GM18873 (cell line): ENCODE measurements at regions not wholly inside any gene's neighbourhood (a gene's known extent, or its start where the extent isn't known, plus 50 kb on each side); places are given as distances from the start of the nearest gene placed in this dataset.

Experiments
- ATAC-seq: cut with Tn5 transposase; IDR thresholded peaks from one replicate; pipeline ENCODE4 v1.9.1; 2021; ENCODE audit warnings: mild to moderate bottlenecking, moderate library complexity, moderate number of reproducible peaks; ENCODE audit not compliant: unreplicated experiment, low FRiP score

DNA sequence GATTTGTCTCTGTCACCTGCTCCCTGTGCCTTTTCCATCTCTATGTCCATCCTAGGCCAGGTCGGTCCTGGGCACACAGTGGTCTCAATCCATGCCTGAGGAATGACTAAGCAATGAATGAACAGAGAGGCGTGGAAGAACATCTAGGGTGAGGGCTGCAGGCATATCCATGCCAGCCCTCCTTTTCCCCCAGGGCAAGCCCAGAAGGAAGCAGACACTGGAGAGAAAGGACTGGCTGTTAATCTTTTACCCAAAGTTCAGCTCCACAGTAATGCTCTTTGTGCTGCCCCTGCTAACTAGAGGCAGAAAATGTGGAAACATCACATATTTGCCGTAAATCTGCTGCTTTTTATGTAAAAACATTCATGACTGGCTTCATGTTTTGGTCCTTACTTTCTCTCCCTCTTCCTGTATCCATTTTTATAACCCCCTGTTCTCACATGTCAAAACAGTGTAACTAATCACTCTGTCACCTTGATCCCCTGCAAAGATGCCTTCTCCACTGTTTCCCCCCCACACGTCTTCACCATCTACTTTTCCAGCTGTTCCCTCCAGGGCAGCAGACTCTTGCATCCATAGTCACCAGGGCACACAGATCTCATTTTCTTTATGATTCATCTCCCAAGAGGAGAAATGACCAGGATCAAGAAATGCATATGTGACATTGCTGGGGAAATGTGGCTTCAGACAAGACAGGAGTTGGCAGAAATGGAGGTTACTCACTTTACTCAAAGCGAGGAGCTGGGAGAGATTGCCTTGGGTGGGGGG lies 166.4 kb upstream of the PROX1 start:
- ATAC-seq, result no peak

DNA sequence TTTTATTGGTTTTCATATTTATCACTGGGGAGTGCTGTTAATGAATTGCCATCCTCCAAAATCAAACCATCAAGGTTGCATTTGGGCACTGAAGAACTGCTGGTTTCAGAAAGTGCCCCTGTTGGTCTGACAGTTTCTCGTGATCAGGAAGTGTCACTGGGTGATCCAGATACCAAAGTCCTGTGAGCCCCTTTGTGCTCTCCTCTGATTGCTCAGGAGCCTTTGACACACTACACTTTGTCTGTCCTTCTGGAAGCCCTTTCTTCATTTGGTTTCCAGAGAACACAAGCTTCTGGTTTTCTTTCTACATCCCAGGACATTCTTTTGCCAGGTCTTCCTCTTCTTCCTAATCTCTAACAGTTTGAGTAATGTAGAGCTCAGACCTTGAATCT lies 165.8 kb upstream of the PROX1 start:
- ATAC-seq, result no peak

DNA sequence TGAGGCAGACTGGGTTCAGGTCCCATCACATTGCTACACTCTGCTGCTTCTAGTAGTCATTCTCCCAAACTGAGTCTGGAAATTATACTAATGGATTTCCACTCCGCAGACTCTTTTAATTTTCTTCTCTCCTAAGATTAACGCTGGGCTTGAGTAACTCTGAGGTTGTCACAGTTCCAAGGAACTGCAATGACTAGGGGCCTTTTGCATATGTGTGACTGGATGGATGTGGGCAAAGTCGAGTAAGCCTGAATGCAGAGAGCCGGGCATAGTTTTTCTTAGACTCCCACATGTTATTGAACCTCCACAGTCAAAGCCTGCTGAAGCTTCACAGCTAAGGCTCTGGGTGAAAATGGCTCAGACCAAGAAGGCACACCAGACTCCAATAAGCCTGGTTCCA lies 160.9 kb upstream of the PROX1 start:
- no peak for ATAC-seq

DNA sequence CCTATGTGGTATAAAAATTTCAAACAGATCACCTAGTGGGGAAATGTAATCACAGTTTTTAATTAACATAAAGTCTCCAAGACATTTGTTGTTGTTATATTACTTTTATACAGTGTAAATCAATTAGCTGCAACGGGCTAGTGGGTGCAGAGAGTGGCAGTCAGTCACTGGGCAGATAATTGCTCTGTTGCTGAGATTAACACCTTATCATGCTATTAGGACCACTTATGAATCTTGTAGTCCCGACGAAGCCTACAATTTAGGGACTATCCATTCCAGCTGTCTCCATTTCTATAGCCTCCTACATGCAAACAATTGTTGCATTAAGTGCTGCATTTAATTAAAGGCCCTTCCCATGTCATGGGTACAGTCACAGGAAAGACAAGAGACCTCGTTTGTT lies 158.9 kb upstream of the PROX1 start:
- no peak for ATAC-seq

DNA sequence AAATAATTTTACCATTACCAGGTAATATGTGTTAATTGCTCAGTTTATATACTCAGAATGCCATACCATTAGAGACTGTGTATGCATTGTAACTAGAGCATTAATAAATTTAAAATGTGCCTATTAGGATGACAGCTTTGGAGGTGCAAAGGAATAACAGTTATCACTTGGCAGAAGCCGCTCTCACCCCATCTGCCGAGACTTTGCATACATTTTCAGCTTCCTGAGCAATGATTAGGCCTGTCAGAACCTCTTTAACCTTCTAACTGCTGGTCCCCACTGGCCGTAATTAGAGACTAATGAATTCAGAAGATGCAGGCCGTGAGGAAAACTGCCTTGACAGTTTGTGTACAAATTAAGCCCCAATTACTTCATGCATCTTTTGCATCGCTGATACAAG lies 158.0 kb upstream of the PROX1 start:
- ATAC-seq, result no peak

DNA sequence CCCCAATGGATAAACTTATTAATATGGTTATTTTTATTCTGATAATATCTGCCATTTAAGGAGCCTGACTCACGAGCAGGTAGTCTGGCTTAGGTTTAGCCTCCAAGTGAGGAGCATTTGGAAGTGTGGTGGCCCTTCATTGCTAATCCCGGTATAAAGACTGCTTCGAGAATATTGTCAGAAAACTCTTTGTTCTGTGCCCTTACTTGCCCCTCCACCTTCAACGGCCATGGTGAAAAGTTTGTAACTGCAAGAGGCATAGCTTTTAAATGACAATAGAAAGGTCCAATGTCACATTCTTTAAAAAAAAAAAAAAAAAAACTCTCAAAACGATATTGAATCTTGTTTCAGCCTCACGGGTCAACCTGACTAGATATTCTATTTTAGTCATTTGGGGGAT lies 157.4 kb upstream of the PROX1 start:
- ATAC-seq, result no peak

DNA sequence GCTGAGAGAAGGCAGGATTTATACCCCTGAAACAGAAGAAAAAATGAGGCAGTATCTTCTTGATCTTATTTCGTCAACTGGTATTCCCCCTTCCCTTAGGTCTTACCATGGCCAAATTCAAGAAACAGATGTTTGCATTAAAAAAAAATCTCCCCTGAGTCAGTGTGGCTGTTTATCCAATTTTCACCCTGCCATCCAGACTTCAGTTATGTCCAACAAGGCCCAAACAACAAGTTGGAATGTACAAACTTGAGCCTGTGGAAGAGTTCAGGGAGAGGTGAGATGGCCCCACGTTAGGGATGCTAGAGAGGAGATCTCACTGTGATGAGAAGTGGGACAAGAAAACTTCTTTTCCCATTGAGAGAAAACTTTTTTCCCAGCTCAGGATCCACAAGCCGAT lies 147.2 kb upstream of the PROX1 start:
- ATAC-seq, result no peak

DNA sequence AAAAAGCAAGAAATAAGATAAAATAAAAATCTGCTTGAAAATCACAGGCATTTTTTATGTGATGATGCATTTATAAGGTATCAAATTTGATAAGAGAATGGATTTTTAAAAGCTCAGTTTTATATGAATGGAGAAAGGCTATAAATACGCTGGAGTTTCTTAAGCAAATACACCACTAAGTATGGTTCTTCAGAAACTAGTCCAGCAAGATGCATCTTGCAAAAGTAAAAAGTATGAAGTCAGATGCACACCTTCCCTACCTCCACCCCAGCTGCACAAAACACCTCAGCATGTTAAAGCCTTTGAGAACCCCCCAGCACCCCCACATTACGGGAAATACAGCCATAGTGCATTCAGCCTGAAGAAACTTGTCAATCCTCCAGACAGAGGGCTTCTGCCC lies 143.1 kb upstream of the PROX1 start:
- ATAC-seq, result no peak

DNA sequence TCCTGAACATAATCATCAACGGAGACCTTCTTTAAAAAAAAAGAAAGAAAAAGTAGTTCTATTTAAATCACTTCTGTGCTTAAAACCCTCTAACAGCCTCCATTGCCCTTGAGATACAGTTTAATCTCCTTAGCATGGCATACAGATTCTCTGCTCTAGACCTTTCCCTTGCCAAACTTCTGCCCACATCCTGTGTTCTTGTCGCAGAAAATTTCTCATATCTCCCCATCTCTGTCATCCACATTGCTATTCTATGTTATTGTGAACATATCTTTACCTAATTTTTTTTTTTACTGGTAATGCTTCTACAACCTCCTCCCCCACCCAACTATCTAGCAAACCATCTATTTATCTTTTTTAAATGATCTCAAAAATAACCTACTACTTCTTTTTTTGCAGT lies 135.7 kb upstream of the PROX1 start:
- no peak for ATAC-seq

DNA sequence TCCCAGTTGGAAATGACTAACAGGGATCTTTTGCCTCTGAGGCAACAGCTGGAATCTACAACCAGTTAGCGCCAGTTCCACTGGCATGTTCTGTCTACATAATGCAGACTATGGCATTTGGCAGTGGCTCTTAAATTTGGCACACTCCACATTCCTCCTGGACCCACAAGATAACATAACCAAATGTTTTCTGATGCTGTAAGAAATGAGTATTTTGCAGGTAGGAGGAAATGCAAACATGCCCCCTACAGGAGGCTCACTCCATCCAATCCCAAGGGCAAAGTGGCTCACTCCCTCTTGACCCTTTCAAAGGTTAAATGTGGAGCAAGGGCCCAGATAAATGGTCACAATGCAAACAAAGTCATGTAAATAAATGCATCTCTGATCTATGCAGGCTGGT lies 129.2 kb upstream of the PROX1 start:
- no peak for ATAC-seq

DNA sequence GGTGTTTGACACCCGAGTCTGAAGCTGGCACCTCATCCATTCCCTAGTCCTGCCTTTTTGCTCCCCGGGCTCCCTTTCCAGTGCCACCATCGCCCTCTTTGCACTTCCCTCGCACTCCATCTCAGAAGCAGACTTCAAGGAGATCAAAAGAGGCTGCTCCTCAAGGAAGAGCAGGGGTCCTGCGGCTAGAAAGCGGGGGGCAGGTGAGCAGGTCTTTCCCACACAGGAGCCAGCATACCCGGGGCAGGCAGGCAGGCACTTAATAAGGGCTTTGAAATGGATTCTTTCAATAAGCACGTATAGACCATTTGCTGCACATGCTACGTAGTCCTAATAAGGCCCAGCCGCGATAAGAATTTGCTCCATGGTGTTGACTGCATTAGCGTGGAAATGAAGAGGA lies 125.9 kb upstream of the PROX1 start:
- ATAC-seq, result no peak

DNA sequence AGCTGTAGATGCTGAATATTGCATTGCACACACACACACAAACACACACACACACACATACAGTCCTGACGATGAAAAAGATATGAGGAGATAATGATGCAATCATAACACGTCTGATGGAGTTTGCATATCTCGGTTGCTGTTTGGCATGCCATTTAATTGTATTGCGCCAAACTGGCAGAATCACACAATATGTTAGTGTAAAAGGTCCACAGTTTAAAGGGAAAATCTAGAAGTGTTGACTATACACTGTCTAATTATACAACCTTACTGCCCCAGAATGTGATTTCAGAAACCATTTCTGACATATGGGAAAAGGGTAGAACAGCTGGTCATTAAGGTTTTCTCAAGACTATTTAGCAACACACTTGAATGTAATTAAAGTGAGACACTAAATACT lies 123.7 kb upstream of the PROX1 start:
- ATAC-seq, result no peak

DNA sequence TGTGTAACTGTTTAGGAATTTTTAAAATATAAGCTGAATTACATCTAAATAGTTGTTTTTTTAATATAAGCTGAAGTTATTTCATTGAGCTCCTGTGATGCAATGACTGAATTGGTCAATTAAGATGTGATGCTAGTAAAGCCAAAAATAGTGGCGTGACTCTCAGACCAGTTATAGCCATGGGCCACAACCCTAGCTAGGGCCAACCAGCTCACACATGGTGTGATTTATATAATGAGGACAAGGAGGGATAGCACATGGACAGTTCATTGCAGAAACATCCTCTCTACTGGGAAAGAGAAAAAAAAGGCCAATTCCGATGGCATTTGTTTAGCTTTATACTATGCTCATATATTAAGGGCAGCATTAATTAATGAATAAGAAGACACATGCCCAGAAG lies 119.3 kb upstream of the PROX1 start:
- no peak for ATAC-seq

DNA sequence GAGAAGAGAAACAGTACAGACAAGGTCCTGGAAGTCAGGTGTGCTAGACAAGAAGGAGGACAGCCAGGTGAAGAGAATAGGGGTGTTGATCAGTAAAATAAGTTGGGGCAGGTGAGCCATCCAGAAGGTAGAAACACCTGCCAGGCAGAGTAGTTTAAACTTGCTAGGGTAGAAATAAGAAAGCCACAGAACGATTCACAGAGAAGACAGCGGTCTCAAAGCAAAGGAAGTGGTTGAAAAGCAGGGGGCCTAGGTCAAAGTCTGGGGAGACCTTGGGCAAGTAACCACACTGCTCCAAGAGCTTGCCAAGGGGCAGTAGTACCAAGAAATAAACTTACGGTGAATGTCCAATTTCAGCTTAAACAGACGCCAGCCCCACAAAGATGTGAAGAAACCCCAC lies 116.6 kb upstream of the PROX1 start:
- ATAC-seq, result no peak

DNA sequence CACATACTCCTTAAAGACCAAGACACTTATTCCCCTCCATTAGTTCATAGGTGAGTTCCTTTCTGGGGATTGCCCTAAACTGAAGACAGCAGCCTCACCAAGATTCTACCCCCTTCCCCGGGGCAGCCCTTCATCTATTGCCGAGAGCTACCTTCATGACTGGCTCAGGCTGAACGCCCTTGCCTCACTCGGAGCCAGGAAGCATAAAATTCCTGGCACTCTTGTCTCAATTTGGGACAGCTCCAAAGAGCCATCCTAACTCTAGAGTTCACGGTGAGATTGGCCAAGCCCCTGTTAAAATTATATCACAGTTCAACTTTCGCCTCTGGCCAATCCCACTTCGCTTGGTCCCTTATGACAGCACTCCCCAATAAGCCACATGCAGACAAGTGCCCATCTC lies 113.0 kb upstream of the PROX1 start:
- no peak for ATAC-seq

DNA sequence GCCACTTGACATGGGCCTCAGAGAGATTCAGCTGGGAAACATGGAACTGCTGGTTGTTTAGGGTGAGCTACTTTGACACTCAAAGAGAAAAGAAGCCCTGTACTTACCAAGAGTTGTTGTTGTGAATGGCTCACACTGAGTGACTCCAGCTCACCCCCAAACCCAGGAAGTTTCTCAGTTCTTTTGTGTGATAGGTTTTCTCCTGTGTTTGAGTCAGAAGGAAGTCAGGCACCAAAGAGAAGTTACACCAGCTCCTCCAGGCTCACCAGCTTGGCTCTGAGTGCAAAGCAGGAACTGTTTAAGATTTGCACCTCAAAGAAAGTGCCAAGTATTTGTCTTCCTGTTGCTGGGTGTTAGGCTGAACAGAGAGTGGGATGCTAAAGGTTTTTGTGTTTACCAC lies 111.2 kb upstream of the PROX1 start:
- no peak for ATAC-seq

DNA sequence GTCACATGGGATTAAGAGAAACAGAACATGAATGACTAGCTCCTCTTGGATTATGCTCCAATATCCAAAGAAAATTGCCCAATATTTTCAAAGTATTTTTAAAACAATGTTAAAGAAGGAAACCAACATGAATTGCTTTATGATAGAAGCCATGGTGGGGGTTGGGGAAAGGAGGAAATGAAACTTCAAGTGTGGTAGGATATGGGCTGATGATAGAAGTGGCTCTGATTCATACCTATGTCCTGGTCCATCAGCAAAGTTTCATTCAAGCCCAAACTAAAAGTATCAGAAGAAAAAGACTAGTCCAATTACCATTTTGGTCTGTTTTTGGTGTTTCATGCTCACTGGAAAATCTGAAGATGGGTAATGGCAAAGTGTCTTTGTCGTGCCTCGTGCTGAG lies 104.2 kb upstream of the PROX1 start:
- ATAC-seq, result no peak

DNA sequence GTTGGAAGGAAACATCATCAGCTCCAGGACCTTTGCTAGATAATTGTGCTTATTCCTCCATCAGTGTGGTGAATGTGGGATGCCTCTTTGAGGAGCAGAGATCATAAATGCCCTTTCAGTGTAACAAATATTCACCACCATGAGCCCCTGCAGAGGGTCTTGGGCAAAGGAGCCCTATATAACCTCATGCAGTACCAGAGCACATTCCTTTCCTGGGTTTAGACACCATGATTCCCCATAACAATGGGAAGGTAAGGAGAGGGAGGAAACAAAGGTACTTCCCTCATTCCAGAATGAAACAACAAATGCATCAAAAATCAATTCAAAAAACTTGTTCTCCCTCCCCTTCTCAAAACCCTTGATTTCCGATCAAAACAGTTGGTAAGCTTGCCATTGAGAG lies 103.4 kb upstream of the PROX1 start:
- ATAC-seq, result no peak

DNA sequence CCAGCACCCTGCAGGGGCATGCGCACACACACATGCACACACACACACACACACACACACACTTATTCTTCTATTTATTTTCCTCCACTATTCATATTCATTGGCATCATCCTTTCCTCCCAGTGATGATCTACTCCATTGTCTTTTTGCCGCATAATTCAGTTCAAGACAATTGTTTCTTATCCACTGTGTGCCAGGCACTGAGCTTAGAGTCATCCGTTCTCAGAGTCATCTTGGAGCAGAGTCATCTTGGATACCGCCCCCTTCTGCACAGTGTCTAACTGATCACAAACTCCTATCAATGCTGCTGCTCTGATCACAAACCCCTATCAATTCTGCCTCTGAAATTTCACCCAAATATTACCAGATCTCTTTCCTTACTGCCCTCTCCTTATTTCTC lies 102.8 kb upstream of the PROX1 start:
- ATAC-seq, result no peak

DNA sequence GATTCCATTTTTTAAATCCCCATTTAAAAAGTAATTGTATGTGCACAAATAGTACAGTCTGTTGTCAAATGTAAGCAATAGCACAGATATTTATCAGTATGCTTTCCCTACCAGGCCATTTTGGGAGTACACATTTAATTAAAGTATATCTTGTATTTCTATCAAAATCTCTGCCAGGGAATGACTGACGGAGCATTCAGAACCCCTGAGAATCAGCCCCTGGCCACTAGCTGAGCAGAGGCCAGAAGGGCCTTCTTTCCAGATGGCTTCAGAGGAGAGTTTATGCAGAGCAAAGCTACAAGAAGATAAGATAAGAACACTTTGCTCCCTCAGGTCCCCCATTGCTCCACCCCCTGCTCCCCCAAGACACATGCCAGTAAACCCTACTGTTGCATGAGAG lies 99.9 kb upstream of the PROX1 start:
- ATAC-seq, result no peak

DNA sequence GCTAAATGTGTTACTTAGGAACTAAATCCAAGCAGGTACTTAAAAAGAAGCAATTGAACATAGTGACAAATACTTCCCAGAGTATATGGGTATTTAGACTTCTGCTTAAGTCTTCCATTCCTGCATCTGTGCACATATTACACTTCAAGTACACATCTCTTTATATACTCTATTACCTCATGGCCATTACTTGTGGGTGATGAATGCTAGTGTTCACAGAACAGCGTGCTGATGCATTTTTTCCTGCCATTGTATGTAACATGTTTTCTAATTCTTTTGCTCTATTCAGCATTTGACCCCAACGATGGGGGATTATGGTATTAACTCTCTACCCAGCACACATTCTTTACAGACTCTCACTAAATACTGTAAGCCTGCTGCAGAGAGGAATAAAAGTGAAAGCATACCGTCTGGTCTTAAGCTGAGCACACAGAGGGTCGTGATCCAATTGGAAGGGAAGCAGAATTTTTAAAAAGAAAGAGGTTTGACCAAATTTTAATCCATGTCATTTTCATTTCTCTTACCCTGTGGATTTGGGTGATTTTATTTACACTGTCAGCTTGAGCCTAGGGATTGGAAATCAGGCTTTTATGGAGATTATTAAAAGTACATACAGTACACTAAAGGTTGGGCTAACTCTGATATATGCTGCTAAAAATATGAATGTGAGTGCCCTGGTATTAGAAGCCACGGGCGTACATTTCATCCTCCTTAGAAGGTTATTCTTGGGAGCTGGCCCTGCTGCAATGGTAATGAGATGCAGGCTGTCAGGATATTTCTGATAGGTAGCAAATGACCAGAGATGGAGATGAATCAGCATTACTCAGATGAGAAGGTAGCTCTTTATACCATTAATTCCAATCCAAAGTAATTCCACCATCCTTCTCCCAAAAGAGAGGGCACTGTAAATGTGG lies 95.5 kb upstream of the PROX1 start:
- no peak for ATAC-seq

DNA sequence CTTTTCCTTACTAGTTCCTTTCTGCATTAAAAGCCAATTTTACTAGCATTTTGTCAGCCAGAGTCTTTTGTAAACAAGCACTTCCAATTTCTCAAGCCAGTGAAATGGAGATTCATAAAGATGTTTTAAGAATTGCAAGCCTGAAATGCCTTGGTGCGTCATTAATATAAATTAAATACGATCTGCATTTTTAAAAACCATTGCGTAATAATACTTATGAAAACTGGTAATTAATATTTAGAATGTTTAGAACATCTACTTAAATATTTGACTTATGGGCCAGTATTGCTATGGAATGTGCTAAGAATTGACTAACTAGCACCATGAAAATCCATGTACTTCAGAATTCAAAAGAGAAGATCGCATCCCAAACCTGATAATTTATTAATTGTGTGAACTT lies 89.1 kb upstream of the PROX1 start:
- ATAC-seq, result no peak
